ENCODE measurements at regions not wholly inside any gene's neighbourhood (a gene's known extent, or its start where the extent isn't known, plus 50 kb on each side); places are given as distances from the start of the nearest gene placed in this dataset.

DNA sequence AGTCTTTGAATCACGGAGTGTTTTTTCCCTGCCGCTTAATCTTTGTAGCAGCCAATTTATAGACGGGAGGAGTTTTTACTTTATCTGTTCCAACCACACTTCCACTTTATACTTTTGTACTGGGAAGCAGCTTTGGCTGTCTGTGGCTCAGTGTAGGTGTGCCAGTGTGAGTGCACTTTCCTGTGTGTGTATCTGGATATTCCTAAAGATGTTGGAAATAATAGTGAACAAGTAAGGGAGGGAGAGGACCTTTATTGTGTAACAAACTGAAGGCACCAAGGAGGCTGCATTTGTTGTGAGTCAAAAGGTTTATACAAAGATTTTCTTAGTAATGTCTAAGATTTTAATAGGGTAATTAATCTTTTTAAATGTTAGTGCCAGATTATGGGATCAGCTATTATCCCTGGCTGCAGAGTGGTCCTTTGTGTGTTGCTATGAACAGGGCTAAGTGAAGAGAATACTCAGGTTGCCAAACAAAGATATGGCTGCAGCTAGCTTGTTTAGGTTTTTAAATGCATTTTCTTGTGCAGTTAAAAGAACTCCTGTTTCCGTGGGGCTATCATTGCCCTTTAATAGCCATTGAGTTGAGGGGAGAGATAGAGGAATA is 226.3 kb downstream of the RNF144B start:
- Histone ChIP-seq H3K9me1 (replicated peaks; ENCODE audit: control insufficient read depth, extremely low read depth, insufficient read depth, low read length) (no peaks in the 10 kb centered on the region), H3K4me3 (replicated peaks in 1 of 3; ENCODE audit: insufficient read depth in 1 of 3, low read depth in 1 of 3, low read length in 3 of 3) (no peak overlapping the region), H3K4me1 (ENCODE audit: control insufficient read depth, extremely low read depth, insufficient read depth, low read length) (no peaks in the 10 kb centered on the region), H4K20me1 (replicated peaks; ENCODE audit: control insufficient read depth, extremely low read depth, insufficient read depth, low read length) (no peaks in the 10 kb centered on the region), H2AFZ (ENCODE audit: low read depth, low read length) (no peak overlapping the region), H3K27me3 (ENCODE audit: control insufficient read depth in 2 of 2, insufficient read depth in 2 of 2, low read length in 2 of 2) (peaks cover 2 to 7% of the 10 kb centered on the region in 2 experiments), H3K36me3 (ENCODE audit: control insufficient read depth in 2 of 2, extremely low read depth in 1 of 2, insufficient read depth in 2 of 2, low read length in 2 of 2) (no peaks in the 10 kb centered on the region), H3K4me2 (ENCODE audit: insufficient read depth, low read length) (no peak overlapping the region), H3K9me3 (replicated peaks; ENCODE audit: control insufficient read depth, insufficient read depth, low read length) (no peaks in the 10 kb centered on the region), H3K9ac (replicated peaks; ENCODE audit: extremely low read depth, insufficient read depth, low read length) (no peak overlapping the region), H3K79me2 (ENCODE audit: control insufficient read depth, insufficient read depth, low read length) (no peaks in the 10 kb centered on the region), H3K27ac (ENCODE audit: insufficient read depth, low read depth, low read length) (no peak overlapping the region)
- POLR2A ChIA-PET, result no interaction called here
- dilution Hi-C loops (cut with MboI; ENCODE audit: extremely low pct_ligation_motif_present, low sequenced_read_pairs) (no loop called here), intact Hi-C loops (cut with micrococcal nuclease) (no loop called here)
- no peak for DNase-seq (ENCODE audit: low read depth, low spot score)
- BruUV-seq (replicated peaks), result no TSS peak
- FAIRE-seq, result no peak
- no peak for TF ChIP-seq JUN (IDR thresholded peaks at IDR 0.05; ENCODE audit: borderline replicate concordance, insufficient read depth, insufficient read length, low read depth)
- TF ChIP-seq FOS (IDR thresholded peaks at IDR 0.05; ENCODE audit: borderline replicate concordance, insufficient read depth, low read length), result no peak
- TF ChIP-seq, protein P1, sequence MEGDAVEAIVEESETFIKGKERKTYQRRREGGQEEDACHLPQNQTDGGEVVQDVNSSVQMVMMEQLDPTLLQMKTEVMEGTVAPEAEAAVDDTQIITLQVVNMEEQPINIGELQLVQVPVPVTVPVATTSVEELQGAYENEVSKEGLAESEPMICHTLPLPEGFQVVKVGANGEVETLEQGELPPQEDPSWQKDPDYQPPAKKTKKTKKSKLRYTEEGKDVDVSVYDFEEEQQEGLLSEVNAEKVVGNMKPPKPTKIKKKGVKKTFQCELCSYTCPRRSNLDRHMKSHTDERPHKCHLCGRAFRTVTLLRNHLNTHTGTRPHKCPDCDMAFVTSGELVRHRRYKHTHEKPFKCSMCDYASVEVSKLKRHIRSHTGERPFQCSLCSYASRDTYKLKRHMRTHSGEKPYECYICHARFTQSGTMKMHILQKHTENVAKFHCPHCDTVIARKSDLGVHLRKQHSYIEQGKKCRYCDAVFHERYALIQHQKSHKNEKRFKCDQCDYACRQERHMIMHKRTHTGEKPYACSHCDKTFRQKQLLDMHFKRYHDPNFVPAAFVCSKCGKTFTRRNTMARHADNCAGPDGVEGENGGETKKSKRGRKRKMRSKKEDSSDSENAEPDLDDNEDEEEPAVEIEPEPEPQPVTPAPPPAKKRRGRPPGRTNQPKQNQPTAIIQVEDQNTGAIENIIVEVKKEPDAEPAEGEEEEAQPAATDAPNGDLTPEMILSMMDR (IDR thresholded peaks at IDR 0.05; ENCODE audit: extremely low read depth in 1 of 2, insufficient read depth in 1 of 2, low read depth in 1 of 2, low read length in 2 of 2), result no peak
- TF ChIP-seq MYC (IDR thresholded peaks at IDR 0.05; ENCODE audit: low read depth, low read length), result no peak
- TF ChIP-seq EZH2 (IDR thresholded peaks at IDR 0.05; ENCODE audit: borderline replicate concordance, low read depth, low read length, severe bottlenecking), result no peak
- TF ChIP-seq POLR2A (IDR thresholded peaks at IDR 0.05; ENCODE audit: low read depth, low read length), result no peak
- no peak for TF ChIP-seq POLR2AphosphoS5 (IDR thresholded peaks at IDR 0.05; ENCODE audit: insufficient read depth, low read depth, low read length)
- TF ChIP-seq, protein P2, sequence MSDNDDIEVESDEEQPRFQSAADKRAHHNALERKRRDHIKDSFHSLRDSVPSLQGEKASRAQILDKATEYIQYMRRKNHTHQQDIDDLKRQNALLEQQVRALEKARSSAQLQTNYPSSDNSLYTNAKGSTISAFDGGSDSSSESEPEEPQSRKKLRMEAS (IDR thresholded peaks at IDR 0.05; ENCODE audit: insufficient read depth, insufficient read length), result no peak
- no peak for TF ChIP-seq GATA2 (IDR thresholded peaks at IDR 0.05; ENCODE audit: insufficient read depth, insufficient read length, low read depth, low read length)
- CTCF ChIA-PET, result interaction anchor here (1.4 kb wide), 1 partner anchor 17 kb away, joined by 4 read pairs; no protein-coding TSS in a partner anchor

All from endothelial cell of umbilical vein (primary cell).